ENCODE measurements at regions not wholly inside any gene's neighbourhood (a gene's known extent, or its start where the extent isn't known, plus 50 kb on each side); places are given as distances from the start of the nearest gene placed in this dataset.

DNA sequence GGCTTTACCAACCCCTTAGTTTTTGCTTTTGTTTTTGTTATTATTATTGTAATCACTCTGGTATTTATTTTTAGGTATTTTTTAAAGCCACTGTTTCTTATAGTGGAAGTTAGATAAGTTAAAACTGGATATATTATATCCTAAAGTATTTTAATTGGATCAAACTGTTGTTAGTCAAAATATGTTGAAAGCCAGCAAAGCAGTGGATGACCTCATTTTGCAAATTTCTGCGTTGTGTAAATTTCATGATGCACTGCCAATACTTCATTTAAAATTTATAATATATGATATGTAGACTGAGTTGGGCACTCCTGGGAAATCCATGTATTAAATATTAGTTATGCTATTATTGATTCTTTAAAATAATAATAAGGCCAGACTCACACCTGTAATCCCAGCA is 661.7 kb upstream of the NRXN1 start:
- no peak for FAIRE-seq
- no peak for TF ChIP-seq TAF1 (IDR thresholded peaks at IDR 0.05; ENCODE audit: low read depth, low read length)
- DNase-seq (ENCODE audit: insufficient read length, low spot score), result no peak

- TF ChIP-seq TAF1 (IDR thresholded peaks at IDR 0.05; ENCODE audit: low read depth, low read length), result no peak
- TF ChIP-seq POLR2AphosphoS5 (IDR thresholded peaks at IDR 0.05; ENCODE audit: low read depth, low read length), result no peak
- no peak for TF ChIP-seq POLR2A (IDR thresholded peaks at IDR 0.05; ENCODE audit: low read depth, low read length)
- TF ChIP-seq POU2F2 (IDR thresholded peaks at IDR 0.05; ENCODE audit: low read depth, low read length), result no peak
- TF ChIP-seq PAX5 (IDR thresholded peaks at IDR 0.05; ENCODE audit: insufficient read depth, low read length, severe bottlenecking), result no peak
- TF ChIP-seq SPI1 (IDR thresholded peaks at IDR 0.05; ENCODE audit: low read depth, low read length), result no peak
- DNase-seq (ENCODE audit: insufficient read length, low spot score) (no peak), FAIRE-seq (no peak)
Observed at GRCh38 chr2:51681854-51682253, 649.9 kb upstream of the NRXN1 start.

DNA sequence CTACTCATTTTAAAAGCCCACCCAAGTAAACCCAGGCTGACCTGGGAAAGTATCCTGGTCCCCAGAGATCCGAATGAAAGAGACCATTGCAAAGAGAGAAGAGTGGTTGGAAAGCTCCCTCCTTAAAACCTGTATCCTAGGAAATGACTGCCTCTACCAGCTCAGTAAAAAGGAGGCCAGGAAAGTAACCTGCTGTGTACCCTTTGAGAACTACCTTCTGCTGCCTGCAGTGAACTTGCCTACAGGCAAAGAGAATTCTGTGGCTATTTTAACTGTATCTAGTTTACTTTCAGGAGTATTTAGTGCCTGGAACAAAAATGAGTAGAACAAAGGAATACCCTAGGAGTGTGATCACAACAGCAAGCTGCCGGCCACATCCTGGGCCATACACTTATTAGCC is 641.7 kb upstream of the NRXN1 start:
- DNase-seq (ENCODE audit: insufficient read length, low spot score), result no peak
- FAIRE-seq, result no peak
- TF ChIP-seq POLR2AphosphoS5 (IDR thresholded peaks at IDR 0.05; ENCODE audit: low read depth, low read length) (no peak), POLR2A (IDR thresholded peaks at IDR 0.05; ENCODE audit: low read depth, low read length) (no peak), TAF1 (IDR thresholded peaks at IDR 0.05; ENCODE audit: low read depth, low read length) (no peak), PAX5 (IDR thresholded peaks at IDR 0.05; ENCODE audit: insufficient read depth, low read length, severe bottlenecking) (no peak), POU2F2 (IDR thresholded peaks at IDR 0.05; ENCODE audit: low read depth, low read length) (no peak), SPI1 (IDR thresholded peaks at IDR 0.05; ENCODE audit: low read depth, low read length) (no peak)

DNA sequence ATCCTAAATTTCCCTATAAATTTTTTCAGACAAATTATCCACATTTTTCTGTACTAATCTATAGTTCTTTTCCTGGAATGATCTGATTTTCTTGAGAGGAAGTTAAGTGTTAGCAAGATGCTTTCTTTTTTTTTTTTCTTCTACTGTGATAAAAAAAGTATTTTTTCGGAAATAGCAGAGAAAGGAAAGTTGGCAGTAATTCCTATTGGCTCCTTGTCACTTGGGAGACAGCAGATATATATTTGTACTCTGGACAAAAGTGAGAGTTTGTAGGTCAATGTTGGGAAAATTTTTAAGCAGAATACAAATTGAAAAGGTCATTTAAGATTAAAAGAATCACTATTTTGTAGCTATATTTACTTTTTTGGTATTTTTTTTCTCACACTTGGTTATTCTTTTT is 635.7 kb upstream of the NRXN1 start:
- no peak for TF ChIP-seq POLR2A (IDR thresholded peaks at IDR 0.05; ENCODE audit: low read depth, low read length)
- no peak for TF ChIP-seq POU2F2 (IDR thresholded peaks at IDR 0.05; ENCODE audit: low read depth, low read length)
- no peak for TF ChIP-seq SPI1 (IDR thresholded peaks at IDR 0.05; ENCODE audit: low read depth, low read length)
- TF ChIP-seq POLR2AphosphoS5 (IDR thresholded peaks at IDR 0.05; ENCODE audit: low read depth, low read length), result no peak
- no peak for TF ChIP-seq PAX5 (IDR thresholded peaks at IDR 0.05; ENCODE audit: insufficient read depth, low read length, severe bottlenecking)
- no peak for TF ChIP-seq TAF1 (IDR thresholded peaks at IDR 0.05; ENCODE audit: low read depth, low read length)
- DNase-seq (ENCODE audit: insufficient read length, low spot score) (no peak), FAIRE-seq (no peak)

DNA sequence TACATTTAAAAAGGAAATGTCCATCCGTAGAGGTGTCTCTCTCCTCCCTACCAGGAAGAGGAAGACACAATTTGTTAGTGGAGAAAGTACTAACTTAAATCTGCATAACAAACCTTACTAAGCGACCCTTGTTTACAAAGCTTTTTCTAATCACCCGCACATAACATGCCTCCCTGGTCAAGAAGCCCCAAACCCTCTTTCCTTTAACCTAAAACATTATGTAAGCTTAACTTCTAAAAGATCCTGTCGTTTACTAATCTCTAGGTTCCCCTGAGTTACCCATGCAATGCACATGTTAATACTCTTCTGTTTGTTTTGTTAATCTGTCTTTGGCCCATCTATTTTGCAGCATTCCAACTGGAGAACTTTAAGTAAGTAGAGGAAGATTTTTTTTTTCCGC is 630.3 kb upstream of the NRXN1 start:
- FAIRE-seq (no peak), DNase-seq (ENCODE audit: insufficient read length, low spot score) (no peak)
- no peak for TF ChIP-seq TAF1 (IDR thresholded peaks at IDR 0.05; ENCODE audit: low read depth, low read length)
- no peak for TF ChIP-seq POLR2A (IDR thresholded peaks at IDR 0.05; ENCODE audit: low read depth, low read length)
- no peak for TF ChIP-seq POLR2AphosphoS5 (IDR thresholded peaks at IDR 0.05; ENCODE audit: low read depth, low read length)
- TF ChIP-seq PAX5 (IDR thresholded peaks at IDR 0.05; ENCODE audit: insufficient read depth, low read length, severe bottlenecking), result no peak
- TF ChIP-seq POU2F2 (IDR thresholded peaks at IDR 0.05; ENCODE audit: low read depth, low read length), result no peak
- TF ChIP-seq SPI1 (IDR thresholded peaks at IDR 0.05; ENCODE audit: low read depth, low read length), result no peak

DNA sequence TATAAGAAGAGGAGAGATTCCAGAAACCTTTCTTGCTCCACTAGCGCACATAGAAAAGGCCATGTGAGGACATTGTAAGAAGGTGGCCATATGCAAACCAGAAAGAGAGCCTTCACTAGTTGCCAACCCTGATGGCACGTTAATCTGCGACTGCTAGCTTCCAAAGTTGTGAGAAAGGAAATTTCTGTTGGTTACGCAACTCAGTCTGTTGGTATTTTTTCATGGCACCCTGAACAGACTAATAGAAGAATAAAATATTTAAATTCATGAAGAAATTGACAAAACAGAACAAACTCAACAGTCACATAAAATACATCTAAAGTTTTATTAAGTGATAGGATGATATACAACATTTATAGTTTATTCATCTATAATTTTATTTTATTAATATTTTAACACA is 625.9 kb upstream of the NRXN1 start:
- FAIRE-seq (no peak), DNase-seq (ENCODE audit: insufficient read length, low spot score) (no peak)
- TF ChIP-seq SPI1 (IDR thresholded peaks at IDR 0.05; ENCODE audit: low read depth, low read length) (no peak), POU2F2 (IDR thresholded peaks at IDR 0.05; ENCODE audit: low read depth, low read length) (no peak), POLR2A (IDR thresholded peaks at IDR 0.05; ENCODE audit: low read depth, low read length) (no peak), TAF1 (IDR thresholded peaks at IDR 0.05; ENCODE audit: low read depth, low read length) (no peak), PAX5 (IDR thresholded peaks at IDR 0.05; ENCODE audit: insufficient read depth, low read length, severe bottlenecking) (no peak), POLR2AphosphoS5 (IDR thresholded peaks at IDR 0.05; ENCODE audit: low read depth, low read length) (no peak)

DNA sequence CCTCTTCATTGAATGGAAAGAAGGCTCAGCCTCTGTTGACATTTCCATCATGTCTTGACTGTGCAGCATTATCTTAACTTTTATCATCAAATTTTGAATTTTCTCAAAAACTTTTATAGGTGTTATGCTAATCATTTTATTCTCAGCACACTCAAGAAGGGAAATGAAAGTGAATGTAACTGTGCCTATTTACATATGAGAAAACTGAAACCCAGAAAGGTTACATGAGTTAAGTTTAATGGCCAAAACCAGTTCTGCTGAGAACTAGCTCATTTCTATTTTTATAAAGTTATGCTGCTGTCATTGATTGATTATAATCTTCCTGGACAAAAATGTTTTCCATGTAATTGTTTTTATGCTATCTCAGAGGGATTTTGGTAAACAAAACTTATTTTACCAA is 618.8 kb upstream of the NRXN1 start:
- FAIRE-seq, result no peak
- no peak for DNase-seq (ENCODE audit: insufficient read length, low spot score)

GRCh38 chr2:51649366-51649765 is 617.4 kb upstream of the NRXN1 start:
- TF ChIP-seq POLR2AphosphoS5 (IDR thresholded peaks at IDR 0.05; ENCODE audit: low read depth, low read length) (no peak), SPI1 (IDR thresholded peaks at IDR 0.05; ENCODE audit: low read depth, low read length) (no peak), POU2F2 (IDR thresholded peaks at IDR 0.05; ENCODE audit: low read depth, low read length) (no peak), TAF1 (IDR thresholded peaks at IDR 0.05; ENCODE audit: low read depth, low read length) (no peak), POLR2A (IDR thresholded peaks at IDR 0.05; ENCODE audit: low read depth, low read length) (no peak), PAX5 (IDR thresholded peaks at IDR 0.05; ENCODE audit: insufficient read depth, low read length, severe bottlenecking) (no peak)

More for the DNA sequence above, 618.8 kb upstream of the NRXN1 start:
- TF ChIP-seq POU2F2 (IDR thresholded peaks at IDR 0.05; ENCODE audit: low read depth, low read length) (no peak), POLR2AphosphoS5 (IDR thresholded peaks at IDR 0.05; ENCODE audit: low read depth, low read length) (no peak), SPI1 (IDR thresholded peaks at IDR 0.05; ENCODE audit: low read depth, low read length) (0 out of 2 replicates have a peak, but pooled peaks have one; percentile 10), POLR2A (IDR thresholded peaks at IDR 0.05; ENCODE audit: low read depth, low read length) (no peak), PAX5 (IDR thresholded peaks at IDR 0.05; ENCODE audit: insufficient read depth, low read length, severe bottlenecking) (no peak)

DNA sequence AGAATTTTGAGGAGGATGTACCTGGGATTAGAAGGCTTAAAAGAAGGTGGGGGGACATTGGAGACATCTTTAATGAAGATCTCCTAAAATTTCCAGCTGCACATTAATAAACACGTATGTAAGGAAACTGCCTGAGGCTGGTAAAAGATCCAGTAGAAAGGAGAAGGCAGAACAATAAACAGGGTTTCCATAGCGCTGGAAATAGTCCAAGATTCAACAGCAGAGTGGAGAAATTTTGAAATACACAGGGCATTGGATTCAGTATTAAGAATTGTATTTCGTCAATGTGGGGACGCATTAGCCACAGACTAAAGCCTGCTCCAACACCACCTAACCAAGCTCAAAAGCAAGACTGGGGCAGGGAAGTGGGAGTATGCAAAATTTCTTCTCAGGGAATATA is 606.9 kb upstream of the NRXN1 start:
- TF ChIP-seq PAX5 (IDR thresholded peaks at IDR 0.05; ENCODE audit: insufficient read depth, low read length, severe bottlenecking), result no peak
- TF ChIP-seq POLR2AphosphoS5 (IDR thresholded peaks at IDR 0.05; ENCODE audit: low read depth, low read length), result no peak
- no peak for TF ChIP-seq TAF1 (IDR thresholded peaks at IDR 0.05; ENCODE audit: low read depth, low read length)
- TF ChIP-seq POU2F2 (IDR thresholded peaks at IDR 0.05; ENCODE audit: low read depth, low read length), result no peak
- no peak for TF ChIP-seq SPI1 (IDR thresholded peaks at IDR 0.05; ENCODE audit: low read depth, low read length)
- TF ChIP-seq POLR2A (IDR thresholded peaks at IDR 0.05; ENCODE audit: low read depth, low read length), result no peak
- DNase-seq (ENCODE audit: insufficient read length, low spot score) (no peak), FAIRE-seq (no peak)

More at GRCh38 chr2:51649366-51649765, 617.4 kb upstream of the NRXN1 start:
- FAIRE-seq (no peak), DNase-seq (ENCODE audit: insufficient read length, low spot score) (no peak)

DNA sequence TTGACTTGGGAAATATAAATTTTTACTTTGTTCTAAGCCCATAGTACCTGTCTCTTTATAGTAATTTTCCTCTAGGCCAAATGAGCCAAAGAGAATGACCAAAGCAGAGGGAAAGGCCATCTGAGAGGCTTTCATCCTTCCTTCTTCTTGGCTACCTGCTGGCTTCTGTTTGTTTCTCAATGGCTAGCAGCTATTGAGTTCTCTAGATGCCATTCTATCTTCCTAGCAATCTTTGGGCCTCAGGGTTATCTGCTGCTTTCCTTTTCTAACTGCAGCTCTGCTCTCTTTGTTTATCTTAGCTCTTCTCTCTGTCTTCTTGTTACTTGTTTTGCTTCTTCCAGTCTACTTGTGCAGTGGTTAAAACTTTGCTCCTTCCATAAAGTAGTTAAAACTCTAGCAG is 601.1 kb upstream of the NRXN1 start:
- TF ChIP-seq POU2F2 (IDR thresholded peaks at IDR 0.05; ENCODE audit: low read depth, low read length) (no peak), TAF1 (IDR thresholded peaks at IDR 0.05; ENCODE audit: low read depth, low read length) (no peak), SPI1 (IDR thresholded peaks at IDR 0.05; ENCODE audit: low read depth, low read length) (no peak), POLR2A (IDR thresholded peaks at IDR 0.05; ENCODE audit: low read depth, low read length) (no peak), PAX5 (IDR thresholded peaks at IDR 0.05; ENCODE audit: insufficient read depth, low read length, severe bottlenecking) (no peak), POLR2AphosphoS5 (IDR thresholded peaks at IDR 0.05; ENCODE audit: low read depth, low read length) (no peak)
- FAIRE-seq (no peak), DNase-seq (ENCODE audit: insufficient read length, low spot score) (no peak)

All from GM12891 (cell line).